ENCODE measurements at regions not wholly inside any gene's neighbourhood (a gene's known extent, or its start where the extent isn't known, plus 50 kb on each side); places are given as distances from the start of the nearest gene placed in this dataset.

- Histone ChIP-seq H3K27ac (ENCODE audit: extremely low read depth, low read depth, low read length) (no peak overlapping the region), H3K4me3 (ENCODE audit: low read depth, low read length) (no peak overlapping the region), H3K9me3 (ENCODE audit: control insufficient read depth, insufficient read depth, low read depth, low read length) (no peaks in the 10 kb centered on the region), H3K4me1 (ENCODE audit: control insufficient read depth, insufficient read depth, low read length) (no peaks in the 10 kb centered on the region), H3K36me3 (ENCODE audit: control insufficient read depth in 2 of 2, insufficient read depth in 1 of 2, low read length in 2 of 2) (no peaks in the 10 kb centered on the region)
- ChIA-PET POLR2A (no interaction called here), CTCF (interaction anchor here (0.6 kb wide), 2 partner anchors 16 to 347 kb away, joined by 3 to 5 read pairs; no protein-coding TSS in a partner anchor)
- no peak for TF ChIP-seq ZBTB11 (tag by site-specific recombination; conservative IDR thresholded peaks at IDR 0.05; ENCODE audit: low read depth)
- no peak for TF ChIP-seq ZNF701 (tag by site-specific recombination; IDR thresholded peaks at IDR 0.05)
- no peak for TF ChIP-seq ZBTB6 (tag by site-specific recombination; IDR thresholded peaks at IDR 0.05)
- no peak for TF ChIP-seq MYNN (tag by site-specific recombination; IDR thresholded peaks at IDR 0.05; ENCODE audit: borderline replicate concordance)
- no peak for TF ChIP-seq ZNF692 (tag by site-specific recombination; IDR thresholded peaks at IDR 0.05)
- no peak for TF ChIP-seq ZNF621 (tag by site-specific recombination; IDR thresholded peaks at IDR 0.05)
- TF ChIP-seq PRDM6 (tag by site-specific recombination; IDR thresholded peaks at IDR 0.05): no peak
- no peak for TF ChIP-seq ZNF792 (tag by site-specific recombination; IDR thresholded peaks at IDR 0.05)
- TF ChIP-seq ZNF677 (tag by site-specific recombination; IDR thresholded peaks at IDR 0.05): no peak
- no peak for TF ChIP-seq ZNF274 (IDR thresholded peaks at IDR 0.05; ENCODE audit: low read length)
- TF ChIP-seq ZNF274 (tag by site-specific recombination; IDR thresholded peaks at IDR 0.05; ENCODE audit: borderline replicate concordance): no peak
- TF ChIP-seq HIC1 (tag by site-specific recombination; IDR thresholded peaks at IDR 0.05): no peak
- no peak for TF ChIP-seq ZNF776 (tag by site-specific recombination; IDR thresholded peaks at IDR 0.05; ENCODE audit: borderline replicate concordance)
- TF ChIP-seq ZNF473 (tag by site-specific recombination; IDR thresholded peaks at IDR 0.05): no peak
- TF ChIP-seq ZNF19 (tag by site-specific recombination; IDR thresholded peaks at IDR 0.05; ENCODE audit: low read depth): no peak
- TF ChIP-seq ZNF211 (tag by site-specific recombination; IDR thresholded peaks at IDR 0.05; ENCODE audit: low read depth): no peak
- no peak for TF ChIP-seq PRDM1 (tag by site-specific recombination; IDR thresholded peaks at IDR 0.05)
- no peak for TF ChIP-seq MZF1 (tag by site-specific recombination; IDR thresholded peaks at IDR 0.05; ENCODE audit: borderline replicate concordance)
- TF ChIP-seq WT1 (tag by site-specific recombination; IDR thresholded peaks at IDR 0.05): no peak
- no peak for TF ChIP-seq BCL11A (tag by site-specific recombination; IDR thresholded peaks at IDR 0.05; ENCODE audit: low read depth)
These were observed 735.6 kb downstream of the TSN start for GRCh38 chr2:122491011-122491410.
